WTC11 (cell line): ENCODE measurements at regions not wholly inside any gene's neighbourhood (a gene's known extent, or its start where the extent isn't known, plus 50 kb on each side); places are given as distances from the start of the nearest gene placed in this dataset.

Source experiments
- ESRRA ChIP-seq: sonication (generic); formaldehyde crosslinking; IDR thresholded peaks from 2 replicates; pipeline ENCODE4 v1.8.1; 2022; ENCODE audit warnings: mild to moderate bottlenecking, missing genetic modification reagents, borderline replicate concordance
- ZNF232 ChIP-seq: sonication (generic); formaldehyde crosslinking; IDR thresholded peaks from 2 replicates; pipeline ENCODE4 v1.8.0; 2022; ENCODE audit warnings: mild to moderate bottlenecking, missing genetic modification reagents

DNA sequence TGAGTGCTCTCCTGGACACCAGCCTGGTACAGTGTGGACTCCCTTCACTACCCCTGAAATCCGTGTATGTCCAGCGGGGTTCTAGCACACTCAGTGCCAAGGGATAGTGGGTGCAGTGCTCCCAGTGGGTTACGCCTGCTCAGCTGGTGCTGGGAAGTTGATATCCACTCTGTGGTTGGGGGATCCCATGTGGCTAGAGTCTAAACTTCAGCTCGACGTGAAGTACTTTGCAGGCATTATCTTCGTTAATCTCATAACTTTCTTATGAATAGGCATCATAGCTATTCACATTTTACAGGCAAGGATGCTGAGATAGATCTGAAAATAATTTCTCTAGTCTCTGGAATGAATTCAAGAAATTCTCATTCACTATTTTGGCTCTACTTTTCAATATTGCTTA is 433.2 kb upstream of the HTR2A start:
- no peak for TF ChIP-seq ESRRA (CRISPR knock-in tag)
- no peak for TF ChIP-seq ZNF232 (CRISPR knock-in tag)
